Stimulated activated CD4-positive, alpha-beta T cell treated with anti-CD3 and anti-CD28 coated beads, Interleukin-2, amount 100 ng/mL, for 48 hours (primary cell): ENCODE measurements at regions not wholly inside any gene's neighbourhood (a gene's known extent, or its start where the extent isn't known, plus 50 kb on each side); places are given as distances from the start of the nearest gene placed in this dataset.

ENCODE experiments used
- DNase-seq, 2 donors: peaks; one replicate each; pipeline ENCODE4 v3.0.0-alpha.2; 2020

DNA sequence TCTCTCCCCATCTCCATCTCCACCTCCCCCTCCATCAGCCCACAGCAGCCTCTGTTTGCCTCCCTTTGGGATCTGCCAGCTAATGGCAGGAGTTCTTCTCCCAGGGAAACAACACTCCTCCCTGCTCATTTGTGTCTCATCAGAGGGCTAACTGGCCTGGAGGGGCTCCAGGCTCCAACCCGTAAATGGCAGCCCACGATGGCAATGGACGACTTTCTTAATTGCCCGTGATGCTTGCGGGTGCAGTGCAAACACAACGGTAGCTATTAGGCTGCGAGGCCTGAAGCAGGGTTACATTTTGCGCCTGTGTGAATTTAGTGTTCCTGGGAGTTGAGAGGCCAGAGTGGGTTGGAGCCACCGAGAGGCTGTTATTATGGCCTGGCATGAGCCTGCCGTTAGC lies 285.1 kb downstream of the TNS1 start:
- no peak for DNase-seq

DNA sequence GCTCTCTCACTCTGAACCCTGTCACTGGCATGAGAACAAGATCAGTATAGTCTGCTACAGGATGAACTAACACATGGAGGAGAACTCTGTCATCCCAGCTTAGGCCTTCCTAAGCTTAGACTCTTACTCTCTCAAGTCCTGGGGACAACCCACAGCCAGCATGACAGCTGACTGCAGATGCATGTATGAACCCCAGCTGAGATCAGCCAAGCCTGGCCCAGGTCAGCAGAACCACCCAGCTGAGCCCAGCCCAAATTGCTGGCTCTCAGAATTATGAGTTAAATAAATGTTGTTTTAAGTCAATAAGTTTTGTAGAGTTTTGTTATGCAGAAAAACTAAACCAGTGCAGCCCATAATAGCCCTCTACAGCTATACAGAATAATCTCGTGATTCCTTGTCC lies 287.3 kb downstream of the TNS1 start:
- no peak for DNase-seq

DNA sequence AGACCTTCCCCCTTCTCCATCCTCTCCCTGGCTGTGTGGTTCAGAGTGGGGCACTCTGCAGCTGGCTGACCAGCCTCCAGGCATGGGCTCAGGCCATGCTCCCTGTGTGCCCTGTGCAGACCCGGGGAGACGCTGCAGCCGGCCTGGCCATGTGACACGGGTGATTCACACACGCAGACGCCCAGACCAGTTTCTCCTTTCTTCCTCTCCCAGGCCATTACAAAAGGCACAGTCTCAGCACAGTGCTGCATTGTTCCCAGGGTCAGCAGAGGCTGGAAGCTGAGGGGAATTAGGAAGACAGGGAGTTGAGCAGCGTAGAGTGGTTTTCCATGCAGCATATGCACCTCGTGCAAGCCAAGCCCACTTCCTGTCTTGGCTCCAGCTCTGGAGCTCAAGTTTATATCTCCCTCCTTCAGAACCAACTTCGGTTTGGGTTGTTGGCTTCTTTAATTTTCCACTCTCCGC lies 288.5 kb downstream of the TNS1 start:
- DNase-seq, result no peak

DNA sequence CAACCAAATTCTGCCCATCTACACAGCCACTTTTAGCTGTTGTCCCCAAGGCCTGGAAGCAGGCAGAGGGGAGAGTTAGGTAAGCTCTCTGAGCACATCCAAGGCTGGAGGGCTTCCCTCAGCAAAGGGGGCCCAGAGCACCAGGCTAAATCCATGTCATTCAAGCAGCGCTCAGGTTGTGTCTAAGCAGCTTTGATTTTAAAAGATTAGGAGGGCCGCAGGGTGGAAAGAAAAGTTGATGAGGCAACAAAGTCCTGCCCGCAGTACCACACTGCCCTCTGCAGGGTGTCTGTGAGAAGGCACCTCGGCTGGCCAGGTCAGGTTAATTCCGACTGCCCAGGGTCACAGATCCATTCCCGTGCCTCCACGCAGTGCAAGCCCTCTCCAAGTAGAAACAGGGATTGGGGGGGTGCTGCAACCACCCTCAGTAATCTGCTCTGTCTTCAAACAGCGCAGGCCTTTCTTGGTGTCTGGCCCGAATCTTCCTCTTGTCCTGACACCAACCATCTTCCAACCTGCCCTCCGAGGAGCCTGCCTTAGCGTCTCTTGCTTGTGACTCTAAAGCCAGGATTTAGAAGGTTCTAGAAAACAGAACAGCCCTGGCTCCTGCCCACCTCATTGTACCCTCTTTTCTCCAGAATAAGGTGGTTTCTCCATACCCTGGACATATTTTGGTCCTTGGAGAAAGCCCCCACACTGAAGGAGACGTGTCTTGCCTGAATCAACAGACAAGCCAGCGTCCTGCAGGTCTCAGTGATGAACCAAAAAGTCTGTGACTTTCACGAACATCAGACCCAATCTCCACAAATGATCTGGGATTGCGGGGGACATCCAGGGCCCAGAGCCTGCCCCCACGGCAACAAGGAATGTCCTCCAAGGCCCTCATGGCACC lies 289.2 kb downstream of the TNS1 start:
- DNase-seq, result peak; percentile 74 to 80

DNA sequence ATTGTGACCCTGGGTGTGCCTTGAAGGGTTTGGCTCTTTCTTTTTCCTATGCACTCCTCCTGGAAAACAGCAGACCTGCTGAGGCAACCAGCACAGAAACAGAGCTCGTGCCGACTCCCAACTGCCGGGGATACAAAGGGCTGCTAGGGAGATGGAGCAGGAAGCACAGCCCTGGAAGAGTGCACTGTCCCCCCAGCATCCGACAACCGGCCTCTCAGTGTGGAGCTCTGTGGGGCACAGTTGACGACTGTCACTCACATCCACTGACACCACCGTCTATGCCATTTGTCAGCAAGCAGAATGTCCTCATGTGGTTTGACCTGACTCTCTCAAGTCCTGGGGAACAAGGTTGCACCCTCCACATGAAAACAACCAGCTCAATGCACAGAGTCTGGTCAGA lies 290.4 kb downstream of the TNS1 start:
- DNase-seq, result no peak

DNA sequence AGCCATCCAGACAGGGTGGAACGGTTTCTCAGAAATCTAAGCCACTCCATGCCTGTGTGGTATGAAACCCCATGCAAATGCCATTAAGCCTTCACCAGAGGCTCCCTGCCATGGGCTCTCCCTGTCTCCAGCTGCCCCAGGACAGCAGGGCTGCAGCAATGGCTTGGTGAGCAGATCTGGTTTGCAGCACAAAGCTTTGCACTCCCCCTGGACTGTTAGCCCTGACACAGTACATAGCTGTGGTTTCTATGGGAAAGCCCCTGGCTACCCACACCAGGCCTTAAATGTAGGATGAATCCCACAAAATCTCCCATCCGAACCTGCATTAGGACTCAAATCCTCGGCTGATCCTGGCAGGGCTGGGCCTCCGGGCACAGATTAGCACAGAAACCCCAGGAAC lies 291.6 kb downstream of the TNS1 start:
- DNase-seq, result no peak

DNA sequence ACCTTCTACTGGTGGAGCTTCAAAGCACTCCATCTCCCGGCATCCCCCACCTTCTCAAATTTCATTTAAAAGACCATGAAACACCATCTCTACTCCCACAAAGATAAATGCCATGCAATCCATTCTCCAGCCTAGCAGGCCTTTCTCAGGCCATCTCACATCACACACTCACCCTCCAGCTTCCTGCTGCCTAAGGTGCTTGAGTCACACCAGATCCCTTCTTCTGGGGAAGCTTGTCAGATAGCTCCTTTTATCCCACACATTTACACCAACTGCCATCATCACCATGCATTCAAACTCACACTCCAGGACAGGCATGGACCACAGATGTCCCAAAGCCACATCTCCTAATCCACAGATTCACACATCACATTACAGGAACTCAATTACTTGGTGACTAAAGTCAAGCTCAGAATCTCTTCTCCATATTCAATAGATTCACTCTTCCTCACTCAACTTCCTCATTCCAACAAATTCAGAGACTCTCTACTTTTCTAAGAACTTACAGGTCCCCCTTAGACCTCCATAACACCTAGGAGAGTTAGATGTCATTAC lies 292.5 kb downstream of the TNS1 start:
- no peak for DNase-seq

DNA sequence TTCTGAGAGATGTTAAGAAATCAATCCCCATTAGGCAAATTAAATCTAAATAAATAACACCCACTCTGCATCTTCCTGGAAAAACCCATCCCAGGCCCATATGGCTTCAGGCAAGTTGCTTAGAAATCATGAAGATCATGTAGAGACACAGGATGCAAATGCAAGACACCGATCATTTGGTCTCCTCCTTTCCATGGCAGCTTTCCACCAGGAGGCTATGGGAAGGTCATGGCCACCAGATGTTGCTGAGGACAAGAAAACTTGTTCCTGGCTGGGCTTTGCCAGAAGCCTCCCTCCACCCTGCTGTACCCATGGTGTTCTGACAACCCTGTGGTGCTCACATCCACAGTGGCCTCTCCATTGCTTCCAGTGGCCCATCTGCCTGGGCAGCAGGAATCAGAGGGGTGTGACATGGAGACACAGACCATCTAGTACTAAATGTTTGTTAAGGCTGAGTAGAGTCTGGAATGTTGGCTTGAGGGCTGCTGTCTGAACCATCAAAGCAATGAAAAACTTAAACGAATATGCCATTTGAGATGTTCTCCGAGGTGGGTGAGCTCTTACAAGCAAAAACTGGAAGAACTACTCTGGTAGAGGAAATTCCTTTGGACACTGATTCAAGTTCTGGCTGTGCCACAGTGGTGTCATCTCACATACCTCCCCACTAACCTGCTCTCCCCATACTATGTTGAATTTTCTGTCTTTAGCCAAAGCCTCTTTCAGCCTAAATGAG lies 293.2 kb downstream of the TNS1 start:
- DNase-seq, result no peak

DNA sequence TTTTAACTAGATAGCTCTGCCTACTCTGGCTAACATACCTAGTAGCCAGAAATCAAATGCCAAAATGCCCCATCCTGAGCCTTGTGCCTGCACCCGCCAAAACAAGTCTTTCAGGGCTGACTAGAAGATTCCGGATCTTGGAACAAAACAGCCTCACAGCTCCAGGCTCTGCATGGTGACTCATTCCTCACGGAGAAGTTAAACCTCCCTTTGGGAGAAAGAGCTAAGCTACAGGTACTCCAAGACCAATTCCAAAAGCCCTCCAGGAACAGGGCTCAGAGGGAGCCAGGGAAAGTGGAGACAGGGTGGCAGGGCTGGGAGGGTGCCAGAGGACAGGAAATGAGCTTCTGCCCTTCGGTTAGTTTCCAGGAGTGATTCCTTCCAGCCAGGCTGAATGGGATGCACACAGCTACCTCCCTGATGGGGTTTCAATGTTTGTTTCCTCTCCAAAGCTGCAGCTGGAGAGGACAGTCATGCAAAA lies 295.6 kb downstream of the TNS1 start:
- no peak for DNase-seq

DNA sequence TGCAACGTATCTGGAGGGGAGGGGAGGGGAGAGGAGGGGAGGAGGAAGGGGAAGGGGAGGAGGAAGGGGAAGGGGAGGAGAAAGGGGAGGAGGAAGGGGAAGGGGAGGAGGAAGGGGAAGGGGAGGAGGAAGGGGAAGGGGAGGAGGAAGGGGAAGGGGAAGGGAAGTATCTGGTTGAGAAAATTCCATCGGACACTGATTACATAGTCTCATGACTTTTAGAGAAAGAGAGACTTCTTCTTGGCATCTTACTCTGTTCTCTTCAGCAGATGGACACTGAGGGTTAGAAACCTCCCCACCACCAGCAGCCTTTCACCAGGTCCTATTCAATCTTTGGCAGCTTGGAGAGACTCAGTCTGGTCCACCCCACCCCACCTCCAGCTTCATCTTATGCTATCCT lies 296.3 kb downstream of the TNS1 start:
- no peak for DNase-seq

DNA sequence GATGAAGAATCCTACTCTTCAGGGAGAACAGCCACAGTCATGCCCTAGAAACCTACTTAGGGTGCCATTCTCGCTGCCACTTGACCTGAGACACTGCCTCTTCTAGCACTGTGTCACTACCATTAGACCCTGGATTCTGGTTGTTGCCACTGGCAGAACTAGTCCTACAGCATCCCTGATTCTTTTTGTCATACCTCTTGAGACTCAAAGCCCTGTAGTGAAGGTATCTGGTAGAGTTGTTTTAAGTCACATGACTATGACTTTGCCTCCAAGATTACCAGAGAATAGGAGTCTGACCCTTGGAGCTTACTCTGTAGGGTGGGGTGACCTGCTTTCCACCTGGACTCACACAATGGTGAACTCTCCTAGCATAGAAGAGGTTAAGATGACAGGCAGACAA lies 296.7 kb downstream of the TNS1 start:
- DNase-seq, result no peak

DNA sequence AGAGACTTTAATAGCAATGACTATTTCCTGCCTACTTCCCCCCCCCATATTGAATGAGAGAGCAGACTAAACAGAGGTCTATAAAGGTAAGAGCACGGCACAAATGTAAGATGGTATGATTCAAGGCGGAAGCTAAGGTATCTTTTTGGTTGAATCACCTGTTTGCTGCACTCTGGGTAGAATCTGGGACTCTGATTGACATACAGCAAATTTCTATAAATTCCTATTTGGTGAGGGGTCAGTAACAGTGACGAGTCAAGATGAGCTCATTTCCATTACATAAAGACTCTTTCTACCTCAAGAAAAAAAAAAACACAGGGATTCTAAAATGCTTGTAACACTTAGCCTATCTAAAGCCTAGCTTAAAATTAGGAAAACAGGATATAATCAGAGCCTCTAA lies 297.3 kb downstream of the TNS1 start:
- no peak for DNase-seq

DNA sequence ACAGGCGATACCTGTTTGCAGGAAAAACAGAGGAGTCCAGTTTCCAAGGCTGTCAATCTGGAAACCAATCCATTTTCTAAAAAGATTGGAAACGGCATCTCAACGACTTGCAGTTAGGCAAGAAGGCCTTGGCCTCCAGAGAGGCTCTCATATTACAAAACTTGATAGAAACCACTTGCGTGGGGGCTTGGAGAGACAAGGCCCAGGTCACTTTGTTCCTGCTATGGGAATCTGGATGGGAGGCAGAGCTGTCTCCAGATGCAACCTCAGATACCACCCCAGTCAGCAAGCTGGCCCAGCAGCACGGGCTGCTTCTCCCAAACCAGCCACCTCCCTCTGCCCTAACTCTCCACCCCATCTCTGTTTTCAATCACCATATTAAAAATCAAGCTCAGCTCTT lies 298.8 kb downstream of the TNS1 start:
- DNase-seq, result no peak

DNA sequence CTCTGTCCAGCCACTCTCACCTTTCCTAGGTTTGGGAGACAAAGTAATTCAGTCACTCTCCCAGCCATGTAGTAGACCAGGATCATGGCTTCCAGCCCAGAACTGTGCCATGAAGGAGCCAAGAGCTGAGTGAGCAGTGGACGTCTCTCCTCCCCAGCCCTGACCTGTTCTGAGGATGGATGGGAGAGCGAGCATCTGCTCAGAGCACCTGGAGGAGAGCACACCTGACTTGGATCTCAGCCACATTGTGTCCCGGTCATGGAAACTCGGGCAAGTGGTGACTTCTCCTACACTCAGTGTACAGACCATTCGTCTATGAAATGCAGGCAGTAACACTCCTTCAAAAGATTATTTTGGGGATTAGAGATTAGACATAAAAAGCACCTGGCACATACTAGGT lies 299.7 kb downstream of the TNS1 start:
- DNase-seq, result no peak

DNA sequence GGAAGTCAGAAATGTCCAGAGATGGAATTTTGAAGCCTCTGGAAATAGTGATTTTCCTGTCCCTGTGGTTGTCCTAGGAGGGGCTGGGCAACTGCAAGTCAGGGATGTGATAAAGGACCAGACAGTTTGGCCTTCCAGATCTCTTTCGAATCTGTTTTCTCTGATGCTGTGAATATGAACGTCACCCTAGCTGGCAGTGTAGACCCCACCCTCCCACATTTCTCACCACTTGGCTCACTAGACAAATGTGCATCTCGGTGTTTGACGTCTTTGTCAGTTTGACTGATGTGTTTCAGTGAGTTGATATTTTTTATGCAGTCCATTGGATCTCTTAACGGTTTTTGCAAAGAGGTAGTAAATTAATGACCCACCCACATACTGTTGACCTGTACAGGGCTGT lies 301.2 kb downstream of the TNS1 start:
- no peak for DNase-seq

DNA sequence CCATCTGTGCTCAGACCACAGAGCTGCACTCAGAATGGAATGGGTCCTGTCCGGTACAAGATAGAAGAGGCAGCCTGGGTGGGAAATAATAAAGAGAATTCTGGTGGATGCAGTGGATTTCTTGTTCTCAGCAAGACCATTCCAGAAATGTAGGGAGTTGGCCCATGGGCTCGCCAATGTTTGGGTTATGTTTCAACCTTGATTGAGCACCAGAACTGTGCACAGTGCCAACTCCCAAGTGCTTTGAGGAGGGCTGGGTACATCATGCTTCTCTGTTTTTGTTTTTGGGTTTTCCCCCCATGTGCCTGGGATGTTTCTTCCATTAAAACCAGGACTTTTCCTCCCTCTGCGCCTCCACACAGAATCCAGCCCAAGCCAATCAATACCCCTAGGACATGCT lies 304.1 kb downstream of the TNS1 start:
- no peak for DNase-seq

DNA sequence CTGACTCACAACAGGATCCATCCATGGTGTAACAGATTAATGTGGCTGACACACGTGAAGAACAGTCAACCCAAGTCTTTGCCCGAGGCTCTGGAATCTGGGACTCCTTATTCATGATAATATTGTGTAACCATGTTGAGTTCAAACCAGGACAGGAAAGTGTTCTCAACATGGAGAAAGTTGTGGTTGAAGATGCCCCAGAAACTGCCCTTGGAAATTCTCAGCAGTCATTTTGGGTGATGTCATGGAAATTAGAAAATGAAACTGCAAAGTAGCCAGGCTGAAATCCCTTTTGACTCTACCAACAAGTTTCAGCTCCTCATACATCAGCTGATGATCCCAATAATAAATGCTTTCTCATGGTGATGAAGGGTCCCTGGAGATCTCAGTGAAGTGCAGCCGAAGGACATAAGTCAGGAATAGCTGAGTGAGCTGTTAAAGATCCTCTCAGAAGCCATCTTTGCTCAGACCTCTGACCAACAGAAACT lies 307.7 kb downstream of the TNS1 start:
- DNase-seq, result no peak

DNA sequence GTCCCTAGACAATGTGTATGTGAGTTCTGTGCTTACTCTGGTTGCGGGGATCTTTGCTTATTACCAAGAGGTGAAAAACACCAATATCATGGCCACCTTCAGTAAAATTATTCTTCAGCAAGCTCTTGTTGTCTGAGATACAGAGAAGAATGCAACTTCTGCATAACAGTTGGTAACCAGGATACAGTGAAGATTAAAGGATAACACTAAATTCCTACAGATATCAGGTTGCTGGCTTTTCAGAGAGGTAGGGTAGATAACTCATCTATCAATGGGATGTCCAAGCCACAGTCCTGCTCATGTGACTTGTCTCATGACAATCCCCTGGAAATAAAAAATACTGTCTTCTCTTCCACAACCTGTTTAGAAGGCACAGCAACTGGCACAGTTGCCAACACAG lies 308.5 kb downstream of the TNS1 start:
- DNase-seq, result no peak

DNA sequence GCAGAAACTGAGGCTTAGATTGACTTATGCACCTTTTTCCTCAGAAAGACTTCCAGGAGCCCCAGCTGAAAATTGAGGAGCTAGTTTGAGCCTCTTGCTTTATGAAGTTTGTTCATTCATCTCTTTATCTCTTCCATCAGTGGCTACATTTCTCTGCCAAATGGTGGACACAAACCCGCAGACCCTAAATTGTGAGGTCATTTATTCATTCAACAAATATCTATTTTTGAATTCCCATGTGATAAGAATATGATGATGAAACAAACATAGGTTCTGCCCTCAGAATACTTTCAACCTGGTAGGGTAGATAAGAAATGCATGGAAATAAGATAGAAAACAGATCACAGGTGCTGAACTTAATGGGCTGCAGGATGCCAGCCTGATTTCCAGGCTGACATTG lies 309.4 kb downstream of the TNS1 start:
- no peak for DNase-seq

DNA sequence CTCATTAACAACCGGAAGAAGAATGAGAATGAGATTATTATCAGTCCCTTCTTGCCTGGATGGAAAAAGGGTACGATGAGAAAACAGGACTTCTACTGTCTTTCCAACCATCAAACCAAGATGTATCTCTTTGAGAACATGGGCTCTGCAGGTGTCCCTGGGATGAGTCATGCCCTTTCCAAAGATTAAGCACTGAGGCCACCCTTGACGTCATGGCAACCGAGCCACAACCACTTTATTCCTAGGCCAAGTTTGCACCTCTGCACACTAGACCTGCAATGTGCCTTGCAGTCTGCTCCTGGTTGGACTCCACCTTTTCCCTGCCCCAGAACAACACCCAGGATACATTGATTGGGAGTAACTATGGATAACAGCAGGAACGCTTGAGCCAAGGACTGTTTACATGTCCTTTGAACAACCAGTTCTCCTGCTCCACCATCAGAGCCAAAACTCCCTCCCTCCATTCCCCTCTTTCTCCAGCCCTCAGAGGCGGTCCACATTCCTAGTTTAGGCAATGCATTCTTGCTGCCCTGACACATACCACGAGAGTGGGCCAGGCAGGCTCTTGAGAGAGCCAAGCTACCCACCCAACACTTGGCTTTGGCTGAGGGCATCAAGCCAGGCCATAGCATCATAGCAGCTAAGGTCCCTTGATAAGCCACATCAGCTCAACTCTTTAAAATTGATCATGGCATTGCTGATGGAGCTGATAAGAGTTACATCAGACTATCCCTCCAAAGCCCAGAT lies 310.7 kb downstream of the TNS1 start:
- no peak for DNase-seq

DNA sequence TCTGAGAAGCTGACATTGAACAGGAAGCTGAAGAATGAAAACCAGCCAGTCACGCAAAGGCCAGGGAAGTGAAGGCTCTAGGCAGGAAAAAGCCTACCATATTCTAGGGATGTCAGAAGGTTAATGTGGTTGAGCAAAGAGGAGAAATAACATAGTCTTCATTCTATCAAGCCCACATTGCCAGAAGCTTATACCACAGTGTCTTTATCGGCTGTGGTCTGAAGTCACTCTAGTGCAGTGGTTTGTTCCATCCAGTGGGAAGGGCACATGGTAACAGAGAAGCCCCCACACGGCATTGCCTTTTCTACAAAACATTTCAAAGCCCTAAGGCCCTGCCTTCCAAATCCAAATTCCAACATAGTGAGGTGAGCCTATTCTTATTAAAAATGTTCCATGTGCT lies 311.3 kb downstream of the TNS1 start:
- no peak for DNase-seq

DNA sequence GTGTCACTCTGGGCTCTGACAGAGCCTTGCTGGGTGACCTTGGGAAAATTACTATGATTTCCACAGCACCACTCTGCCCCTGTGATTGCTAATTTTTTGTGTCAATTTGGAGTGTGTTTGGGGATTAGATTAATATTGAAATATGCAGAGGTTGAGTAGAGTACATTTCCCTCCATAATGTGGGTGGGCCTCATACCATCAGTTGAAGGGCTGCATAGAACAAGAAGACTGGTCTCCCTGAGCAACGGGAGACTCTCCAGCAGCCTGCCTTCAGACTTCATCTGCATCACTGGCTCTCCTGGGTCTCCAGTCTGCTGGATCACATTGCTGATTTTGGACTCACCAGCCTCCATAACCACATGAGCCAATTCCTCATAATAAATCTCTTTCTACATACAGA lies 313.7 kb downstream of the TNS1 start:
- DNase-seq, result no peak

DNA sequence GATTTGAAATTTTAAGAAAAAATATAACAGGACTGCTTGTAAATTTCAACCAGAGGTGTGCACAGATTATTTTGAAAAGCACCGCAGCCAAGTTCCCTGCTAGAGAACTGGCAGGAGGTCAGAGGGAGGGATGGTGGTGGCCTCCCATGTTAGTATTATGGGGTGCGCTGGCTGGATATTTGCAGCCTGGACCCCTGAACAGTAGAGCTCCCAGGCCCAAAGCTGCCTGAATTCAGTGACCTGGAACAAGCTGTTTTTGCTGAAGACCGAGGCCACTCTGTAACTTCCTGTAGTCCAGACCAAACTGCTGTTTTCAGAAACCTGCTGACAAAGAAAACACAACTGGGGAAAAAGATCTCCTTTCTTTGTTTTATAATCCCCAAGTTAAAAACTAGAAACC lies 314.3 kb downstream of the TNS1 start:
- no peak for DNase-seq
